KMS-11 (cell line): ENCODE measurements at regions not wholly inside any gene's neighbourhood (a gene's known extent, or its start where the extent isn't known, plus 50 kb on each side); places are given as distances from the start of the nearest gene placed in this dataset.

Experiments
- H2AFZ ChIP-seq: fragments of 200-600 bp; sonication (generic); 2 replicates; pipeline ENCODE4 v1.6.1; 2016; ENCODE audit warnings: antibody characterized with exemption, mixed run types, low read depth
- H3K27ac ChIP-seq: fragments of 200-600 bp; sonication (generic); 2 replicates; pipeline ENCODE4 v1.6.1; 2016; ENCODE audit warnings: mild to moderate bottlenecking, mixed run types
- H3K27me3 ChIP-seq: fragments of 200-600 bp; sonication (generic); 2 replicates; pipeline ENCODE4 v1.6.1; 2017; ENCODE audit warnings: mild to moderate bottlenecking, low read depth, mixed run types, moderate library complexity; ENCODE audit not compliant: insufficient read depth
- H3K36me3 ChIP-seq: fragments of 200-600 bp; sonication (generic); 2 replicates; pipeline ENCODE4 v1.6.1; 2017; ENCODE audit warnings: mild to moderate bottlenecking, mixed run types; ENCODE audit not compliant: insufficient read depth
- H3K4me1 ChIP-seq: fragments of 200-600 bp; sonication (generic); 2 replicates; pipeline ENCODE4 v1.6.1; 2016; ENCODE audit warnings: mild to moderate bottlenecking, low read depth, mixed run types; ENCODE audit not compliant: poor library complexity, severe bottlenecking
- H3K4me2 ChIP-seq: fragments of 200-600 bp; sonication (generic); 2 replicates; pipeline ENCODE4 v1.7.0; 2016; ENCODE audit warnings: mild to moderate bottlenecking, mixed run types
- H3K4me3 ChIP-seq: fragments of 200-600 bp; sonication (generic); IDR thresholded peaks from 2 replicates; pipeline ENCODE4 v1.6.1; 2017; ENCODE audit warnings: low read depth, low read length, mixed read lengths; ENCODE audit not compliant: insufficient read depth
- H3K79me2 ChIP-seq: fragments of 200-600 bp; sonication (generic); 2 replicates; pipeline ENCODE4 v1.6.1; 2016; ENCODE audit warnings: low read depth, mixed run types; ENCODE audit not compliant: insufficient read depth
- H3K9ac ChIP-seq: fragments of 200-600 bp; sonication (generic); 2 replicates; pipeline ENCODE4 v1.6.1; 2016; ENCODE audit warnings: mild to moderate bottlenecking, mixed run types
- H4K20me1 ChIP-seq: fragments of 200-600 bp; sonication (generic); 2 replicates; pipeline ENCODE4 v1.6.1; 2016; ENCODE audit warnings: mild to moderate bottlenecking, mixed run types; ENCODE audit not compliant: insufficient read depth
- CTCF ChIP-seq: fragments of 200-600 bp; sonication (generic); conservative IDR thresholded peaks from 2 replicates; pipeline ENCODE4 v1.6.1; 2017; ENCODE audit warnings: low read depth, mild to moderate bottlenecking, antibody characterized with exemption, low read length, moderate library complexity, mixed read lengths

GRCh38 chr21:31489726-31490125 is 145.7 kb upstream of the TIAM1 start:
- no peaks in the 10 kb centered on the region for H3K79me2 ChIP-seq

GRCh38 chr21:31489014-31489413 is 145.0 kb upstream of the TIAM1 start:
- Histone ChIP-seq H3K79me2 (no peaks in the 10 kb centered on the region), H3K36me3 (no peaks in the 10 kb centered on the region), H3K9ac (no peak overlapping the region), H3K4me1 (no peaks in the 10 kb centered on the region), H4K20me1 (no peaks in the 10 kb centered on the region), H3K27ac (no peak overlapping the region), H3K4me2 (no peak overlapping the region), H2AFZ (no peak overlapping the region), H3K4me3 (no peak overlapping the region), H3K27me3 (no peaks in the 10 kb centered on the region)
- TF ChIP-seq CTCF, result no peak

More at GRCh38 chr21:31489726-31490125, 145.7 kb upstream of the TIAM1 start:
- no peaks in the 10 kb centered on the region for H3K4me1 ChIP-seq
- no peak overlapping the region for H2AFZ ChIP-seq
- no peak overlapping the region for H3K4me3 ChIP-seq
- H3K9ac ChIP-seq, result no peak overlapping the region
- H4K20me1 ChIP-seq, result no peaks in the 10 kb centered on the region
- H3K27ac ChIP-seq, result no peak overlapping the region
- no peaks in the 10 kb centered on the region for H3K36me3 ChIP-seq
- no peaks in the 10 kb centered on the region for H3K27me3 ChIP-seq
- H3K4me2 ChIP-seq, result no peak overlapping the region
- no peak for TF ChIP-seq CTCF

- Histone ChIP-seq H3K36me3 (no peaks in the 10 kb centered on the region), H3K4me1 (no peaks in the 10 kb centered on the region), H3K79me2 (no peaks in the 10 kb centered on the region), H3K27ac (no peak overlapping the region), H4K20me1 (no peaks in the 10 kb centered on the region), H3K27me3 (no peaks in the 10 kb centered on the region), H3K4me2 (no peak overlapping the region), H3K9ac (no peak overlapping the region), H2AFZ (no peak overlapping the region), H3K4me3 (no peak overlapping the region)
- no peak for TF ChIP-seq CTCF
Observed at GRCh38 chr21:31484219-31484618, 140.2 kb upstream of the TIAM1 start.

GRCh38 chr21:31483146-31483545 is 139.1 kb upstream of the TIAM1 start:
- no peaks in the 10 kb centered on the region for H3K79me2 ChIP-seq
- no peak overlapping the region for H2AFZ ChIP-seq
- no peak for TF ChIP-seq CTCF
- no peaks in the 10 kb centered on the region for H3K4me1 ChIP-seq
- no peaks in the 10 kb centered on the region for H3K36me3 ChIP-seq
- no peaks in the 10 kb centered on the region for H4K20me1 ChIP-seq
- H3K27ac ChIP-seq, result no peak overlapping the region
- no peak overlapping the region for H3K9ac ChIP-seq
- no peaks in the 10 kb centered on the region for H3K27me3 ChIP-seq
- H3K4me3 ChIP-seq, result no peak overlapping the region
- H3K4me2 ChIP-seq, result no peak overlapping the region
